ENCODE measurements at regions not wholly inside any gene's neighbourhood (a gene's known extent, or its start where the extent isn't known, plus 50 kb on each side); places are given as distances from the start of the nearest gene placed in this dataset.

DNA sequence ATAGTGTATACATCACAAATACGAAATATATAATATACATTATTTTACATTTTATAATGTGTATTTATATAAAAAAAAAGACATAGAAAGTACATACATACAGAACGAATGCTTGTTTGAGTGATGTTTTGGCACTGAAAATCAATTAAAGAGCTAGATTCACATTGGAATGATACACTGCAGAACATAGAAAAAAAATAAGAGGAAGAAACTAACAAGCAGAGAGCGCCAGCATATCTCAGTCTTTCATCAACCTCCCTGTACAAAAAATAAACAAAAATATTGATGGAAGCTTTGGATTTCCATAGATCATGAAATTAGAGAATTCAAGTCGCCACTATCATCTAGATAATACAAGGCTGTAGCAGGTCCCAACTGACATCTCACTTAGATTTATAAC, 420.6 kb downstream of the CENPC start:
- DNase-seq (ENCODE audit: low read depth in 1 of 2, low spot score in 1 of 2), result no peak

- no peak for DNase-seq (ENCODE audit: low read depth in 1 of 2, low spot score in 1 of 2)
Observed at GRCh38 chr4:67122029-67122428, 423.3 kb downstream of the CENPC start.

DNA sequence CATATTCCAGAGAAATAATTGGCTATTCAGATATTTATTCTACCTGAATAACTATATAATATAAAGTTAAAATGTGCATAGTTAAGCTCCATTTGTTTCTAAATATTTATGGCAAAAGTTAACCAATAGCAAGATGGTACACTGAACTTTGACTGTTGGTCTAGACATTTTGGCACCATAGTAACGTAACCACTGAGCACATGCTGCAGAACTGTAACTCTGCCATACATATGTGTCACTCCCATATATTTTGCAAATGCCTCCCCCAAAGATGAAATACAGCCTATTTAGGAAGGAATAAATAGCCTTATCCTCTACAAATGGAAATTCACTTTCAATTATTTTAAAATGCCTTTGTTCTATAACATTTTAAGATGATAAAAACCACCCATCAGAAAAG, 424.9 kb downstream of the CENPC start:
- no peak for DNase-seq (ENCODE audit: low read depth in 1 of 2, low spot score in 1 of 2)

DNA sequence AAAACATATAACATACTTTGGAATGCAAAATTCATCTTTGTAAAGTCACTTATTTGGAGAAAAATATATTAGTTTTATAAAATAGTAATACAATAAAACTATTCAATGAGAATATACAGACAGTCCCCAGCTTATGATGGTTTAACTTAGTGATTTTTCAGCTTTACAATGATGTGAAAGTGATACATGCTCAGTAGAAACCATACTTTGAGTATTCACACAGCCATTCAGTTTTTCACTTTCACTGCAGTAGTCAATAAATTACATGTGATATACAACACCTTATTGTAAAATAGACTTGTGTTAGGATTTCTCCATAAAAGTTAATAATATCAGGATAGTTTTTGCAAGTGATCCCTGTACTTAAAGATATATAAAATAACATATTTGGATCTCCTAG, 436.0 kb downstream of the CENPC start:
- DNase-seq (ENCODE audit: low read depth in 1 of 2, low spot score in 1 of 2), result no peak

DNA sequence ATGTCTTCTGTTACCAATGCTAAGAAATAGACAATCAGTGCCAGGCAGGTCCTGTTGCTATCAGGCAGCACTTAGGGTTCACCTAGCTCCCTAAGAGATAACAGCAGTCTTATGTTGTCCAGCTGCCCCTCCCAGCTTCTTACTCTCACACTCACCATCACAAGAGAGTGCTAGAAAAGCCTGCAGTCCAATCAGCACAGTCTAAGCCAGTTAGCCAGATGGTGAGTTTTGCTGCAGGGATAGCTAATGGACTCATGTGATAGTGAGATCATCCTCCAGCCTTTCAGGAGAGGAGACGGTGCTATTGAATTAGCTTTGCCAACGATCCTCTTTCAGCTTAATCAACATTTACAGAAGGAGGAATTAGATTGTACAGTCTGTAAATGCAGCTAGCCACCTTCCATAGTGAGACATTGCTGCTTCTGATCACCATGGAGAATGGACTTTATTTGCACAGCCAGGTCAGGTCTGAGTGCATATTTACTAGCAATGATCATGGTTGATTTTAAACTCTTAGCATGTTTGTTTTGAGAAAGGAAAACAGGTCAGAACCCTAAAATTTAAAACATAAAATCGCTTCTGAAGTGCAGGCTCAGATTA, 438.3 kb downstream of the CENPC start:
- DNase-seq (ENCODE audit: low read depth in 1 of 2, low spot score in 1 of 2), result no peak

DNA sequence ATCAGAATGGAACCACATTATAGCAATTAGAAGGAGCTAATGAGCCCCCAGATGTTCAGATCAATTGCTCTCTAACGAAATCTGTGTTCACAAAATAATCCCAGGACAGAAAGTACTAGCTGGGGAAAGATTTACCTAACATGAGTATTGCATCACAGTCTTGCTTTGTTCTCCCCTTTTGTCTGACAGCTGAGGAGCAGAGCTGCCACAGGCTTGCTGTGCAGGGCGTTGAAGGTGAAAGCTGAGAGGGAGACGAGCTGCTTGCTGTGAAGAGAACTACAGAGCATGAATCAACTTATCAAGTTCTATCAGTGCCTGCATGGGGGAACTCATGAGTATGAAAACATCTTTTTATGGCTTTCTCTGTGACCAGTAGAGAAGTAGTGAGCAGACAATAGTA, 441.2 kb downstream of the CENPC start:
- DNase-seq (ENCODE audit: low read depth in 1 of 2, low spot score in 1 of 2), result no peak

DNA sequence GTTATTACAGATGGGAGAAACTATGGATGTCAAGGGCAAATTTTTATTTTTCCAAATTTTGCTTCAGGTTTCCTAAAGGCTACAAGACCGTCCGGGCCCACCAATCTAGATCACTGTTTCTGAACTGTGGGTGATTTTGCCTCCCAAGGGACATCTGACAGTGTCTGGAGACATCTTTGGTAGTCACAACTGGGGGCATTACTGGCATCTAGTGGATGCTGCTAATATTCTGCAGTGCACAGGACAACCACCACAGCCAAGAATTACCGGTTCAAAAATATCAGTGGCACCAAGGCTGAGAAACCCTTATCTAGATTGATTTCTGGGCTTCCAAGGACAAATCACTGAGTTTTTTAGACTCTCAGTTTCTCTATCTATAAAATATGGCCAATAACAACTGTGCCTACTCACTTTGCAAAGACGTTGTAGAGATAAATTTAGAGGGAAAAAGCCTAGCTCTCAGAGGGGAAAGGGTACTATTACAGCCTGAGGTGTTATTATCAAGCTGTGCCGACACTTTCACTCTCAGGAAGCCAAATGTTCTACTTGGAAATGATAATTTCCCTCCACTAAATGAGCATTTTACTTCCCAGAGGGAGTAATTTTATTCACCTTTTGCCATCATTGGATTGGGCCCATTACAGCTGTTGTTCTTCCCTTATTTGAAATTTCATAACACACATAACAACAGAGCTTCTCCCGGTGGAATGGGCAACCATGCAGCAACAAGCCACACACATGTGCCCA, 442.1 kb downstream of the CENPC start:
- no peak for DNase-seq (ENCODE audit: low read depth in 1 of 2, low spot score in 1 of 2)

GRCh38 chr4:67101612-67102011, 443.7 kb downstream of the CENPC start:
- no peak for DNase-seq (ENCODE audit: low read depth in 1 of 2, low spot score in 1 of 2)

DNA sequence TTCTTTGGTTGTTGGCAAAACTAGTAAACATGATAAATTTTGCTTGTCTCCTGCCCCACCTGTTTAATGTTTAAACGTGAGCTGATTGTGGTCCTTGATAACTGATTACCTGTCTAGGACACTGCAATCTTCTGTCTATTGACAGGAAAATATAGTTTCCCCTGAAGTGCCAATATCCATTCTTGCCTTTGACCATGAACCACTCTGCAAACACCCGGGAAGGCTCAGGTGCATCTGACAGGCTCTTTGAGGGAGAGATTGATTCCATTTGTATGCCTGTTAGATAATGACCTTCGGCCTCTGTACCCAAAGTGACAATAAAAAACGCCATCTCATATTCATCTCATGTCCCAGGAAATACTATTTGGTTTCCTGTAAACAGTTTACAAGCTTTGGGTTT, 453.0 kb downstream of the CENPC start:
- no peak for DNase-seq (ENCODE audit: low read depth in 1 of 2, low spot score in 1 of 2)

DNA sequence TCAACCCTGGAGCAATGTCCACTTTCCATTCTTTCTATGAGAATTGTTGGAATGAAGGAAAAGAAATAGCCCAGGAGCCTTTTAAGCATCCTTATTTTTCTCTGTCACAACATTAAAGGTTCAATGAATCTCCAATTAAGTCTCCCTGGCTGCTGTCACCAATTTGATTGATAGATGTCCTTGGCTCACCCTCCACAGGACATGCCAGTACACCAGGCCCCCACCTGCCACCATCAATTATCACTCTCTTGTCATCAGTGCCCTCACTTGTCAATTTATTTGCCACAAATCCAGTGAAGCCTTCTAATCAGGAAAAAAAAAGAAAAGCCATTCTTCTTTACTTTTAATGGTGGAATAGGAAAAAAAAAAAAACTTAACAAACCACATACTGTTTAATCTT, 453.6 kb downstream of the CENPC start:
- no peak for DNase-seq (ENCODE audit: low read depth in 1 of 2, low spot score in 1 of 2)

GRCh38 chr4:67087897-67088296, 457.4 kb downstream of the CENPC start:
- no peak for DNase-seq (ENCODE audit: low read depth in 1 of 2, low spot score in 1 of 2)

- DNase-seq (ENCODE audit: low read depth in 1 of 2, low spot score in 1 of 2), result no peak
Observed at GRCh38 chr4:67084783-67085182, 460.5 kb downstream of the CENPC start.

DNA sequence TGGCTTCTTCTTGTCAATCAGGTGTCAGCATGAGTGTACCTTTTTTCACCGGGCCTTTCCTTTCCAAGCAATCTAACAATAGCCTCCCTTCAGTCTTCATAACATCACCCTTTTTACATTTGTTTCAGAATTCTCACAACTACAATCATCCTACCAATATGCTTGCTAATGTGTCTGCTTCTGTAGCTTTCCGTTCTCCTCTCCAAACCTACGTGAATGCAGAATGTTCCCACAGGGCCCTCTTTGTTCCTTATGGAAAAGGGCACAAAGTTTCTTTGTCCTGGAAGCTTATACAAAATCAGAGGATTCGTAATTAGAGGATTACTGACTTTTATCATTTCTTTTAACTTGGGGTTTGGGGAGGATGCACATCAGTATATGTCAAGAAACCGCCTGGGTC, 461.8 kb downstream of the CENPC start:
- DNase-seq (ENCODE audit: low read depth in 1 of 2, low spot score in 1 of 2), result no peak

DNA sequence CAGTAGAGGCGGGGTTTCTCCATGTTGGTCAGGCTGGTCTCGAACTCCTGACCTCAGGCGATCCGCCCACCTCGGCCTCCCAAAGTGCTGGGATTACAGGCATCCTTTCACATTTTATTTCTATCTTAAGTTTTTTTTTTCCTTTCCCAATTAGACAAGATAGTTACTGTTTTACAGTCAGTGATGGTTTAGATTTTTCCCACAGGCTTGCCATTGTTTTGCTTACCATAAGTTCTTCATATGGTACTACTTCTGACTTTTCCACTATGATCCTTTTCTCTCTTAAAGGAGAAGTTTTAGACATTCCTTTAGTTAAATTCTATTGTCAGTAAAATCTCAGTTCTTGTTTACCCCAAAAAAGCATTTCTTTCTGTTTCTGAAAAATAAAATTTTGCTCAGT, 462.6 kb downstream of the CENPC start:
- DNase-seq (ENCODE audit: low read depth in 1 of 2, low spot score in 1 of 2), result no peak

DNA sequence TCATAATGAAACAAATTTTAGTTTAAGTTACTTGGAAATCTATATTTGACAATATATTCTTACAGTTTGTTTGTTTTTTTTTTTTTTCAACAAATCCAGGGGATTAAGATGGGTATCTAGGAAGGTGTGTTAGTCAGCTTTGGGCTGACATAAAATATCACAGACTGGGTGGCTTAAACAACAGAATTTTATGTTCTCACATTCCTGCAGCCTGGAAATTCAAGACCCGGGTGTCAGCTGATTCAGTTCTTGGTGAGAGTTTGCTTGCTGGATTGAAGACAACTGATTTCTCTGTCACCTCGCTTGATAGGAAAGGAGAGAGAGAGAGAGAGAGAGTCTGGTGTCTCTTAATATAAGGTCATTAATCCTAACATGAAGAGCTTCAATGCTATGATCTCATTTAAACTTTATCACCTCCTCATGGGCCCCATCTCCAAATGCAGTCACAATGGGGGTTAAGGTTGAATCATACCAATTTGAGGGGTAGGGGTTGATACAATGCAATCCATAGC, 465.2 kb downstream of the CENPC start:
- no peak for DNase-seq (ENCODE audit: low read depth in 1 of 2, low spot score in 1 of 2)

DNA sequence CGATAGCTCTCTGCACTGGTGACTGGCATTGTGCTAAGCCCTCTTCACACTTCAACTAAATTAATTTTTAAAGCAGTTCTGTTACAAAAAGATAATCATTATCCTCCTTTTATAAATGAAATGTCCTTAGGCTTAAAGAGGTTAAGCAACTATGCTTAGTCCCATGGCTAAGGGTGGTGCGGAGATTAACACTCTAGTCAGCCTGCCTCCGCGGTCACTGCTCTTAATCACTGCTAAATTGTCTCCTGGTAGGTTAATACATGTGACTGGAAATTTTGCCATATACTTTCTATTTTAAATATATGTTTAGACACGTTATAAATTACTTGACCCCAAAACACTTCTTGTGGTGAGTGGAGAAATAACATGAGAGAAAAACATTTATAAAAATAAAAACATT, 473.7 kb downstream of the CENPC start:
- no peak for DNase-seq (ENCODE audit: low read depth in 1 of 2, low spot score in 1 of 2)

- no peak for DNase-seq (ENCODE audit: low read depth in 1 of 2, low spot score in 1 of 2)
Observed at GRCh38 chr4:67055319-67055718, 490.0 kb downstream of the CENPC start.

- no peak for DNase-seq (ENCODE audit: low read depth in 1 of 2, low spot score in 1 of 2)
Observed at GRCh38 chr4:67054896-67055295, 490.4 kb downstream of the CENPC start.

DNA sequence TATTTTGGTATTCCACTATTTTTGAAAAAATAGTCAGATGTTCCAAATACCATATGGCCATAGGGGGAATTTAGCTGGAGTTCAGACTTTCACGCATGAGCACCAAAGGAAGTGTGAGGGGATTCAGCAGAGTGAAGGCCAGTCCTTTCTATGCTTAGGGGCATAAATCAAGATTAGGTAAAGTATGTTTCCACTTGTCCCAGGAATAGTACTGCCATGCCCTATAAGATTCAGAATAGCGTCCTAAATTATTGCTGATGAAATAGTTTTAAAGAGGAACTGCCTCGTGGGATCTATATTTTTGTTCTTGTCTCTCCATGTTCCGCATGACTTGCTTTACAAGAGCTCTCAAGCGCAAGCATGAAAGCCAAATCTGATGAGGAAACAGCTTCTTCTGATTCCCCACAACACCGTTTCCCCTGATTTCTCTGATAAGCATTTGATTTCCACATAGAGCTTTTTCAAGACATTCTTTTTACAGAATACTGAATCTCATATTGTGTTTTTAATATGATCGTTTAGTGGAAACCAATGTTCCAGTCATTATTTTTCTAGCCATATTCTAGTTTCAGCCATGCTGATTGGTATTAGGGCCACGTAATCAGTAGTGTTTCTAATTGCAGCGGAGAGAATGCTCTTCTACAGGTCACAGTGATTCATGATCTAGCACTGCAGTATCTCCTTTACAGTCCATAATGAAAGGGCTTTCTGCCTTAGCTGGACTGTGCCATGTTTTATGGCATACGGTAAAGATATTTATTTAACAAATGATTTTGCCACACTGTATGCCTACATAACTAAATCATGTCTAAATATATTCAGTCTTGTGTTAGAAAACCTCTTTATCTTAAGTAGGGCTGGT, 492.3 kb downstream of the CENPC start:
- DNase-seq (ENCODE audit: low read depth in 1 of 2, low spot score in 1 of 2), result no peak

DNA sequence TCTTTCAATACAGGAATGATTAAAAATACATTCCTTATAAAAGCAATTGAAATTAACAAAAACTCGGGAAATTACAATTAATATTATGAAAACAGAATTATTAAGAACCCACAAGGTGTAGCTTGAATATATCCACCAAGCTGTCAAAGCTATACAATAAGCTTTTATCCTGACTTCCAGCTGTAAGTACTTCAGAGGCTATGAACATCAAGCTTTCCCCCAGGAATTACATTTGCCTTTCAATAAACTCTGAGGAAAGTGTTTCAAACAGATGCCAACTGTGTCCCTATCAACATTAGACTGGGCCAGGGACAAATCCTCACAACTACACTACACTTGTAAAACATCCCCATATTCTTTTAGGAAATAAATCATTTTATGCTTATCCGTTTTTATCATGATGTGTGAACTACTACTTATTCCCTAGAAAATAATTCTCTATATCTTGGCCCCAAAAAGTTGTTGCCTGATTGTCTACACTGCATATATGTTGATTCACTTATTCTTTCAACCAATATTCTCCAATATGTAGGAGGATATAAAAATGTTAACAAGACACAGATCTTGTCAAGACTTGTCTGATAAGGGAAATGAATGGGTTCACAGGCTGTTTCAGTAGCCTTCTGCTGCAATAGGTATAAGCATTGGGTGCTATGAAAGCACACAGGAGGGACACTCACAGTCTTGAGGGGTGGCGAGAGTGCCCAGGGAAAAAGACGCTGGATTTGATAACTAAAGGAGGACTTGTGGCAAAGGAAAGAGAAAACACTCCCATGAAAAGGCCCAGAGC, 494.1 kb downstream of the CENPC start:
- DNase-seq (ENCODE audit: low read depth in 1 of 2, low spot score in 1 of 2), result no peak

- no peak for DNase-seq (ENCODE audit: low read depth in 1 of 2, low spot score in 1 of 2)
Observed at GRCh38 chr4:67049446-67049845, 495.9 kb downstream of the CENPC start.
